Right renal pelvis (tissue), 4 donors: ENCODE measurements at regions not wholly inside any gene's neighbourhood (a gene's known extent, or its start where the extent isn't known, plus 50 kb on each side); places are given as distances from the start of the nearest gene placed in this dataset.

Source experiments
- DNase-seq, 4 donors: peaks; one replicate each; pipeline ENCODE4 v3.0.0-alpha.2; 2013; ENCODE audit warnings: low read depth in 4 of 4, low spot score in 3 of 4, missing footprints in 1 of 4

DNA sequence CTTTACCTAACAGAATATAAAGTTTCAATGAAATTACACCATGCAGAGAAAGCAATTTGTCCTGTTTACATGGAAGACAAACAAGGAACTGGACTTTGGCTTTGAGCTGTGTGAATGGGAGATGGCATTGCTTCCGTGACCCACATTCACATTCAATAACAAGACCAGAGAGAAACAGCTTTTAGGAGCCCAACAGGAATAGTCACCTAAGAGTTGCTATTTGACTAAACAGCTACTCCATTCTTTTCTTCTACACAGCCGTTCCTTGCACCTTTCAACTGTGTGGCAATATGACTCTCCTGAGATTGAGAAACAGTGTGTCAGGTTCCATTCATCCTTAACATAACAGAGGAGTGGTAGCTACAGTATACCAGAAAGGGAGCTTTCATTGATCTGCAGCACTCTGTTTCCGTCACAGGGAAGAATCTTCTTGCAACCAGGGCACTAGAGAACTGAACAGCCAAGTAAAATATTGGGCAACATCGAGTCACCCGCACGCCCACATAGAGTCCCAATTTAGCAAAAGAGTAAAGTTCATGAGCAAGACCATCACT lies 355.1 kb downstream of the HAO1 start:
- DNase-seq = no peak

DNA sequence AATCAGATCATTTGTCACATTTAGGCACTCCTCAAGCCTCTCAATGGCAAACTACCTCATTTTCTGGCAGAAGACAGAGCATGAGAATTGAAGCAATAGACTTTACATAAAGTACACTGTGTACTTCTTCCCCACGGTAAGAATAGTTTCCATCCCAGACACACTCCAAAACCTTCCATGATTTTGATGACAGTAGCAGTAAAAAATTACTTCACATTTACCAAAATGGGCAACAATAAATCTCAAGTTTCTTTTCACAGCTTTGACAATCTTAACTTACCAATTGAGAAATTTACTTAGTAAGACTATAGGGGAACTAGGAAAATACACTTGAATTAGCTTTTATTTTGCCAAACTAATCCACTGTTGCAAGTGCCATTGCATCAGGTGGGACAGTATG lies 353.8 kb downstream of the HAO1 start:
- DNase-seq = no peak

DNA sequence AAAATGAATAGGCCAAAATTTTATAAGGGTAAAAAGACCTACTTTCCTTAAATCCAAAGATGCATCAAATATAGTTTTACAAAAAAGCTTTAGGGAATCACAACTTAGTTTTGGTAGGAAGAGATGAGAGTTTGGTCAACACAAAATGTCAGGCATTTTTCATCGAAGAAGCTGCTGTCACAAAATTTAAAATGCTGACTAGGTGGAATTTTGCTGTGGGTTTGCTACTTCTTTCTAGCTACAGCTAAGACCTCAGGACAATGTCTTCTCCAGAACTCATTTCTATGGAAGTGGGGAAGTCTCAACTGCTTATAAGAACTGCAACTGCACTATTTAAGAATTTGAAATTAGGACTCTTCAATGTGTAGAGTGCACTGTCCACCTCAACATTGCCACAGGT lies 351.1 kb downstream of the HAO1 start:
- DNase-seq = no peak

DNA sequence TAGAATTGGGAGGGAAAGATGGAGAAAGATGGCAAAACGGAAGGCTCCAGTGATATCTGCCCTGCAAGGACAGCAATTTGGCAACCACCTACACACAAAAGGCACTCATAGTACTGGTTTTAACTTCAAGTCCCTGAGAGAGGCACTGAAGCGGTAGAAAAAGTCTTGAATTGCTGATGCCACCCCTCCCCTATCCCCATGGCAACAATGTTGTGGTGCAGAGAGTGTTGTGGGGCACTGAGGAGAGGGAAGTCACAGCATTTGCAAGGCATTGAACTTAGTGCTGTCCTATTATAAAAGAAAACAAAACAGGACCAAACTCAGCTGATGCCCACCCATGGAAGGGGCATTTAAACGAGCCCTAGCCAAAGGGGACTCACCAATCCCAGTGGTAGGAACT lies 343.7 kb downstream of the HAO1 start:
- no peak for DNase-seq

- DNase-seq = no peak
Observed at GRCh38 chr20:7601431-7601830, 338.8 kb downstream of the HAO1 start.

GRCh38 chr20:7606941-7607340 lies 333.3 kb downstream of the HAO1 start:
- DNase-seq = no peak

DNA sequence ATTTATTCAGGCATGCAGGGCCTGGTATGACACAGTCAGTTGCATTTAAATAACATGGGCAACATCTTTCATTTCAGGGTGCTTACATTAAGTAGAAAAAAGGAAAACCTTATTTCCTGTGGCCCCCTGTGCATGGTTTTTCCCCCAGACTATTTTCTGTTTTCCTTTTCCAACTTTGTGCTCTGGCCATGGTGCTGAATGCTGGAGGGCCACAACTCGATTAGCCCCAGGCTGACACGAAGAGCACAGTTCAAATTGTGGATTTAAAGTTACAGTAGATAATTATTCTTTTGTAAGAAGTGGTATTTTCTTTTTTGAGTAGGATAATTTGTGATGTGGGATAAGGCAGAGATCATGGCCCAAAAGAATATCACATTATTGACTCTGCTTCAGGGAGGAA lies 332.0 kb downstream of the HAO1 start:
- no peak for DNase-seq

DNA sequence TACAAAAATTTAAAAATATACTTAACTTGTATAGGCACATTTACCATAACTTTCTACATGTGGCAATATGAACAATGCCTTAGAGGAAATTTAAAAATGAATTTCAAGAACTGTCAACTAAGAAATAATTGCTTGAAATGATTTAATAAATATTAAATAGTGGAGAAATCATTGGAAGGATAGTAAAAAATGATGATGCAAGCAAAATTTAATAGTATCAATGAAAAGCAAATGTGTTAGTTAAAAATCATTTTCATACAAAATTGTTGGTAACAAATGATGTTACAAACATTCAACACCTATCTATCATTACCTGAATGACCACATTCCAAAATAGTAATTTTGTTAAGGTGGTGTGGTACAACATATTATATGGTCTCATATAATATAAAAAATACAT lies 331.0 kb downstream of the HAO1 start:
- no peak for DNase-seq

GRCh38 chr20:7610681-7611080 lies 329.6 kb downstream of the HAO1 start:
- DNase-seq = no peak

- no peak for DNase-seq
Observed at GRCh38 chr20:7617797-7618196, 322.5 kb downstream of the HAO1 start.

DNA sequence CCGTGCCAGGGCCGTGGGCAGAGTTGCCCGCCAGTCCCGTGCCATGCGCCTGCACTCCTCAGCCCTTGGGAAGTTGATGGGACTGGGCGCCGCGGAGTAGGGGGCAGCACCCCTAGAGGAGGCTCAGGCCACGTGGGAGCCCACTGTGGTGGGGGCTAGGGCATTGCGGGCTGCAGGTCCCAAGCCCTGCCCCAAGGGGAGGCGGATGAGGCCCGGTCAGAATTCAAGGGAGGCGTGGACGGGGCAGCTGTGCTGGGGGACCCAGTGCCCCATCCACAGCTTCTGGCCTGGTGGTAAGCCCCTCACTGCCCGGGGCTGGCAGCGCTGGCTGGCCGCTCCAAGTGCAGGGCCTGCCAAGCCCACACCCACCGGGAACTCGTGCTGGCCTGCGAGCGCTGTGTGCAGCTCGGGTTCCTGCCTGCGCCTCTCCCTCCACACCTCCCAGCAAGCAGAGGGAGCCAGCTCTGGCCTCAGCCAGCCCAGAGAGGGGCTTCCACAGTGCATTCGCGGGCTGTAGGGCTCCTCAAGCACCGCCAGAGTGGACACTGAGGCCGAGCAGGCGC lies 317.8 kb downstream of the HAO1 start:
- DNase-seq = no peak

DNA sequence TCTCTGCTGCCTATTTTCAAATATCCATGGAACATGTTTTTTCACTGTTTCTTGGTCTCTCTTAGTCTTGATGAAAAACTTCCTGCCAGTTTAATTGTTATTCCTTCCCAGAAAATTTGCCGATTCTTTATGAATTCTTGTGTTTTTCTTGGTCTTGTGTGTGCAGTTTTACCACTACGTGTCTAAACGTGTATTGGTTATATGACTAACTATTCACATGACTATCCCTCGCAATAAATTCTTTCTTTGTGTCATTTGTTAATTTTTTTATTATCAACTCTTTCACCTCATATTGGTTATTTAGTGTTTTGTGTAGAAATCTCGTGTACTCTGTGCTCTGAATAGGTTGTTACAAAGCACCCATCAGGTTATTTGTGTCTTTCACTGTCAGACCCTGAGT lies 315.4 kb downstream of the HAO1 start:
- DNase-seq = no peak

DNA sequence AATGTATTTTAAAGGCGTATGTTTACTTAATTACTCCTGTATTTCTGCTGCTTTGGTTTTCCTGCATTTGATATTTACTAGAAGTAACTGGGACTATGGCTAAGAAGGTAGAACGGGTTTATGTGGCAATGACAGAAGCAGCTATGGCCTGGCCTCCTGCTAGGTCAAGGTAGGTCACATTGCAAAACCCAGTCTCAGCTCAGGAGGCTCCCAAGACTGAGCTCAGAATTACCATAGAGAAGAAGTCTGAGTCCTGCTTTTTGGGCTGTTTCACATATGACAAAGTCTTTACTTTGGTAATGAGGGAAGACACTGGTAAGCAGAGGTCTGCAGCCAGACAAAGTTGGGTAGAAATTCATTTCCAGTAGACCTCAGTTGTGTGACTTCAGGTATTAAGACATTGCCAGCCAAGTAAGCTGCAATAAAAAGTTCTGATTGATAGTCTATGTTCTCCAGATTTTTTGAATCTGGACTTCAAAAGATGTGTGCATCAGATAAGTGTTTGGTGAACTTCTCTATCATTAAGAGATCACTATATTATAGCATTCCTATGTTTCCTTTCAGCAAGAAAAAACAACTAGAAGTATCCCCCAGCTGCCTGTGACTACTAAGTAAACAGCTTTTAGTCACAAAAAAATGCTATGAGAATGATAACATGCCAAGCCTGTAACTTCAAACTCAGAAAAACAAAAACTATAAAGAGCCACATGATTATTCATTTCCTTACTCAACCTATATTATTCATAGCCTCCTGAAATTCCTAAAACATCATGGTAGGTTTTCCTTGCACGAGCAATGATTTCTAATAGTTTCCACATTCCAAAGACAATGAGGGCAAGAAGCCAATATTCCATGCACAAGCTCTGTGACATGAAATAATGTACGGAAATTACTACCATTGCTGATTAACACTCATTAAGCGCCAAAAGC lies 312.3 kb downstream of the HAO1 start:
- no peak for DNase-seq

- DNase-seq = no peak
Observed at GRCh38 chr20:7629880-7630279, 310.4 kb downstream of the HAO1 start.

DNA sequence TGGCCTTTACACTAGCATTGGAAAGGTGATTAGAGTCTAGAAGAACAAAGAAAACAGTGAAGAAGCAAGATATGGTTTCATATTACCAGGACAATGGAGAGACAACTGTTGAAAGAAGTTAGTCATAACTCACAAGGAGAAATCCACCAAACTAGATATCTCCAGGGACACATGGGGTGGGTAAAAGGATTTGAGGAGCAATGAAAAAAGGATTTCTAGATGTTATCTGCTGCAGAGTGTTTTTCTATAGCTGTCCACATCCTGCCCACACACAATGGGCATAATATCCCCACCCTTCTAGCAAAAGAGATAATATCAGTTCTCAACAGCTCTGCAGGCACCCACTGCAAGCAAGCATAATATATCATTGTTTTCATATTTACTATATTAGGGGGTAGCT lies 303.1 kb downstream of the HAO1 start:
- no peak for DNase-seq

DNA sequence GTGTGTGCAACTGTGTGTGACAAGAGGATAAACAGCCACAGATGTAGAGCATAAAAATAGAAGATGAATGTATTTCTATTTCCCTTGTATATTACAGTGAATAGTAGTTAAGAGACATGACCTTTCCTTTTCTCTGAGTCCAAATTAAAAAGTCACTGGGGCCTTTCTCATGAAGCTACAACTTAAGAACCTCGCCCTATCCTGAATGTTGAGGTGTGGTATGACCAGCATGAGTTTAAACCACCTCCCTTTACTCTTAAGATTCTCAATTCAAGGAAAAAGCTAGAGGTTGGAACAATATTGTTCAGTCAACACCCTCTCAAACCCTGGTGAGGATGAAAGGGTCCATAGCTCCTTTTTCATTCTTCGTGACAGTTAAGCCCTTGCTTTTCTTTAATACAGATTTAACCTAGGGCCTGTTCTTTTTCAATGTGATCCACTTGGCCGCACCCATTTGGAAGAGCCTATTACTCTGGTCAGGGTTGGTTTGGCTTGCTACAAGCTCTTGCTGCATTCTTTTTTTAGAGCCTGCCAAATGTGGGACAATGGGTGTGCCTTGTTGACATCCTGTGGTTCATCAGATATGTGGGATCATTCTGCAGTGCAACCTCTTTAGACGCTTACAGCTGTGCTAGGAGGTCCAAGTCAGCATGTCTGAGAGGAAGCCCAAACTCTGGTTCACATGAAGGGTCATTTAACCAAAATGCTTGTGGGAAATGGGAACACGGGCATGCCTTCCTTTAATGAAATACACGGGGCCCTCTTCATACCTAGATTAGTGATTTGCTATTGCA lies 290.0 kb downstream of the HAO1 start:
- DNase-seq = no peak

- no peak for DNase-seq
Observed at GRCh38 chr20:7654231-7654630, 286.0 kb downstream of the HAO1 start.

- DNase-seq = no peak
Observed at GRCh38 chr20:7656687-7657467, 283.4 kb downstream of the HAO1 start.

DNA sequence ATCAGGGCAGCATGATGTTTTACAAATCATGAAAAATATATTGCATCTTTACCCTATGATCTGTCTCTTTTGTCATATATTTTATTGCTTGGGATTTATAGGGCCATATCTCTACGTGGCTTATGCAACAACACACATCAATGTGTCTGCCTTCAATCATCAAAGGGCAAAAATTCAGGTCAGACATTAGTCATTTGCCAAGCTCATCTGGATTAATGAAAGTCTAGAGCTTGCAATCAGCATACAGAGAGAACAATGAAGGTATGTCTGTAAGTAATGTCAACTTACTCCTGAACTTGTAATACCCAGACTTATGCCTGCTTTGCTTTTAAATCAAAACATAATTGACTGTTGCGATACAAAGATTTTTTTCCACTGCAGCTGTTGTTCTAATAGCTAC lies 282.7 kb downstream of the HAO1 start:
- no peak for DNase-seq

DNA sequence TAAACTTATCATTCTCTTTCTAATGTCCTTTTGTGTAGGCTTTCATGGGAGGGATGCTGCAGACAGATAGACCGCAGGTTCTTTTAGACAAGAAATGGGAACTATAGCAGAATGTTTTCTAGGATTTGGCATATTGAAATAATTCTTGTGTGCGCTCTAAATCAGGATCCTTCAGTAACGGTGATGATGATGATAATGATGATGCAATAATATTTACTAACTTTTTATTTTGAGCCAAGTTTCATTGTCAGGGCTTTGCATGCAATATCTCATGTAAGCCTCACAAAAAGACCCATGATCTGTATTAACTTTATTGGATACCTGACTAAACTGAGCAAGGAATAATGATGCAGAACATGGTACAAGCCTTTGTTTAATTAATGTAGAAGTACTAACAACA lies 280.1 kb downstream of the HAO1 start:
- DNase-seq = no peak

- no peak for DNase-seq
Observed at GRCh38 chr20:7665376-7665775, 274.9 kb downstream of the HAO1 start.
